ENCODE measurements at regions not wholly inside any gene's neighbourhood (a gene's known extent, or its start where the extent isn't known, plus 50 kb on each side); places are given as distances from the start of the nearest gene placed in this dataset.

DNA sequence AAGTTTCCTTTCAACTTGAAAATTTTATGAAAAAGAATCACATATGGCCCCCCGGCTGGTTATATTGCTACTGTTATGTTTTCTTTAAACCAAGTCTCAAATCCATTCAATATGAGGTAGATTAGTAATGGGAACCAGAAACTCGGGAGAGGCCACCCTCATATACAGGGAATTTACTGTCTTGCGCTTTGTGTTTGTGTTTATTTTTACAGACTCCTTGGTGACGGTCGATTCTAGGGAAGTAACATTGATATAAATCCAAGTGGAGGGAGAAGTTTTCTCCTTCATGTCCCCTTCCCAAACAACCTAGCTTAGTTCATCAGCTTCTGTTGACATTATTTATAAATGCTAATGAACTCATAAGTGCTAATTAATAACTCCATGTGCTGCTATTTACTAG, 163.5 kb upstream of the LMO4 start:
- DNase-seq (ENCODE audit: low spot score) = no peak

DNA sequence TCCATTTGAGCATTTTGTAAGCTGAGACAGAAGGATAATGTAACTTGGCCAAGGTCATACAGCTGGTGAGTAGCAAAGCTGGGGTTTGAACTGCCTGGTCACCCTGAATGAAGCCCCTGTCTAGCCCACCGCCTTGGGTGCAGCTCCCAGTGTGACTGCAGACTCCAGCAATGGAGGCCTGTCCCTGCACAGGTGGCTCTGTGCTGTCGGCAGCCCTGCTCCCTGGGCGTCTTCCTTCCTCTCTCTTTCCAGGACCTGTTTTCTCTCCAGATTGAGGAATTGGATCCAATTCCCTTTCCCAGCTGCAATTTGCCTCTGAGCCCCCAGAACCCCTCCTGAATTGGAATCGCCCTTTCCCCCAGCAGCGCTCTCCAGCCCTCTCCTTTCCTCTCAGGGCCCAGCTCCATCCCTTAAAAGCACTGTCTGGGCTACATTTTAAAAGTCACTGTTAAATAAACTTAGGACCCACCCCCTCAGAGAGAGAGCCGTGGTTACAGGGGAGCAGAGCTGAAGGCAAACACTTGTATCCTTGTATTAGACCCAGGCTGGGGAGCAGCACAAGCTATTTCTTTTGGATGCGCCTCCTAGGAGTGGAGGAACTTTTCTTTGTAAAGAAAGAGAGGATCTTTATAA, 161.4 kb upstream of the LMO4 start:
- no peak for DNase-seq (ENCODE audit: low spot score)

DNA sequence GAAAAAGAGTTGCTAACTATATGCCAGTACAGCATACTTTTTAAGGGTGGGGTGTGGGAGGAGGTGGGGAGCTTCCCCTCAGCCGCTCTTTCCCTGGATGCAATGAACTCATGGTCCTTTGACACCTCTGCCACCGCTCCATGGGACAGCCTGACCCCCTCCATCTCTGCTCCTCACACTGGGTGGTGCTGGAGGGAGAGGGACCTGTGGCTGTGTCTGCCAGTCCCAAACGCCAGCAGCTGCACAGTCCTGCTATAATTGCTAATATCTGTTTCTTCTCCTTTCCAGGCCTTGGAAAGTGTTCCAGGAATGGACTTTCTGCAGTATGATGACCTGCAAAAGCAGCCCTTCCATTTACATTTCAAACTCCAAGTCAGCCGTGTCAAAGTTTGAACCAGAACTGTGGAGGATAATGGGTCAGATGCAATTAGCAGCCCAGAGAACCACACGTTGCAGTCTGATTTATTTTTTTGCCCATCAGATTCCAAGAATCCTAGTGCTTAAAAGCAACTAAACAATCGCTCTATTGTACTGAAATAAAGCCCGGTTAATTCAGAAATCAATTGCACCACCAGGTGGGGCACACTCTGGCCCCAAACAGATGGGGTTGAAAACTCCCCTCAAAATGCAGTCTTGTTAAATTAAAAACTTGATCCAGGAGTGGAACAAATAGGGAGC, 160.7 kb upstream of the LMO4 start:
- DNase-seq (ENCODE audit: low spot score) = no peak

DNA sequence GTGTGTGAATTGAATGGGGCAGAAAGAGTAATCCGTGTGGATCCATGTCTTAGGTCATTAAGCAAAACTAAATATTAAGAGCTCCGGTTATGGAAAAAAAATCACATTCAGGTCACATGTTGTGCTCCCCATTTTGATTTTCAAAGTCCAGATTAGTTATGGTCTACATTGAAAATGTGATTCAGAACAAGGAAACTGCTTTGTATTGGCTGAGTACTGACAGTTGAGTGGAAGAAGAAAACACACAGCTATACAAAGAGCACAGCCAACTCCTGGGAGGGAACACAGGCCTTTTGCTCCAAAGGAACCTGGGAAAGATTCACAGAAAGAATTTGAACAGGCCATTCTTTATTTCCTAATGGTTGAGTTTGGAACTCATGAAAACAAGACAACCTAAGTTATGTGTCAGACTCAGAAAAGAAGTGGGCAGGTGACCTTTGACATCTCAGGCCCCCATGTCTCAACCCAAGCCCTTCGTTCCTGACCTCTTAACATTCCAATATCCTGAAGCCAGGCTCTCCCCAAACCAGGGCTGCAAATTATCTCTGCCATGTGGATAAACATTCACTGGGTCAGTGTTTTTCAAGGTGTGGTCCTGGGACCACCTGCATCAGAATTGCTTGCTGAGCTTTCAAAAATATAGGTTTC, 159.3 kb upstream of the LMO4 start:
- no peak for DNase-seq (ENCODE audit: low spot score)

DNA sequence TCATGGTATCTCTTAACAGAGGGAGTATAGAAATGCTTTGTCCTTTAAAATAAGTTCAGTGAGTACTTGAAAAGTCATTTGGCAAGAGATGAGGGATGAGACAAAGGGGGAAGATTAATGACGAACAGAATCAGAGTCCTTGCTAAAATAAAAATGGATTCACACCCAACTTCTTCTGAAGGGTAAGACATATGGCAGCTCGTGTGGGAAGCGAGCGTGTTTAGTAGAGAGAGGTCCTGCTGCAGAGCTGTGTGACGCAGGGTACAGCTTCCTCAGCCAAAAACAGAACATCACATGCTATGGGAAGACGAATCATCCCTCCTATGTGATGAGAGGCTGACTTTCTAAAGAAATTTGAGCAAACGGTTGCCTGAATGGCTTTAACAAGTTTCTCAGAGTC, 158.5 kb upstream of the LMO4 start:
- no peak for DNase-seq (ENCODE audit: low spot score)

DNA sequence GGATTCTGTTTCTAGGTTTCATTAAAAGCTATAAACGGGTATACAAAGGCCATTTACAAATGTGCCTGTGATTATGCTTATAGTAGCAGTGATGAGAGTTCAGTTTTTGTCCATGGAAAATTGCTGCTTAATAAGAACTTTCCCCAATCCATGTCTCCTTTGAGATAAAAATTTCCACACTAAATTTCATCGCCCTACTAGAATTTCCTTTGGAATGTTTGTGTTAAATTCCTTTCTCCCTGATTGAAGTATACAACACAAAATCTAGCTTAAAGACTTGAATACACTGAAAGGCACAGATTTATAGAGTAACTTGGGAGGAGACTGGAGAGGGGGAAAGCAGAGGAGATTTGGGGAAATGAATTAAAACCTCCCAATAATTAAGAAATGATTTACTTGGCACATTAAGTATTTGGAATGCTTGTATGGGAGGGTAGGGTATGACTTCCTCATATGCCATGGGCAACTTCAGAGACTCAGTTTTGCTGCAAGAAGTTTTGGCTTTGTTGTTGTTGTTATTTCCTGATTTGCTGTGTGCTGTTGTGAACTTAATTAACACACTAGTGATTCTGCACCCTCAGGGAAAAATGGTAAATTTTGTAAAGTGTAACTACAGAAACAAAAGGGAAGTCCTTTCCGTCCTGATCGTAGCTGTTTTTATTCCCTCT, 157.6 kb upstream of the LMO4 start:
- DNase-seq (ENCODE audit: low spot score) = no peak

DNA sequence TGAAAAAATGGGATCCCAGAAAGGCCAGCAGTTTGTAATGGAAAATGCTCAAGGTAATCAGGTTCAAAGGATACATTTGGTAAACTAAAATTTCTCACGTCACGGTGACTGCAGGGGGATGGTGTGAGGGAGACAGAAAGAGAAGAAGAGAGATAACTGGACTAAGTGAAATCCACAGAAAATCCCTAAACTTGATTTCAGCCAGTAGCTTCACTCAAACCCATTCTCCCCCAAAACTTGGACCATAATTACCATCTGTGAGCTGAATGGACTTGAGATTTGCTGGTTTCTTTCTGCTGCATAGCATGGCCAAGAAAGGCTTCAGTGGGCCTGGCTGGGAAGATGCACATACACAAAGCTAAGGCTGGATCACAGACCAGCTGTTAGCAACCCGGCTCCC, 155.4 kb upstream of the LMO4 start:
- DNase-seq (ENCODE audit: low spot score) = no peak

DNA sequence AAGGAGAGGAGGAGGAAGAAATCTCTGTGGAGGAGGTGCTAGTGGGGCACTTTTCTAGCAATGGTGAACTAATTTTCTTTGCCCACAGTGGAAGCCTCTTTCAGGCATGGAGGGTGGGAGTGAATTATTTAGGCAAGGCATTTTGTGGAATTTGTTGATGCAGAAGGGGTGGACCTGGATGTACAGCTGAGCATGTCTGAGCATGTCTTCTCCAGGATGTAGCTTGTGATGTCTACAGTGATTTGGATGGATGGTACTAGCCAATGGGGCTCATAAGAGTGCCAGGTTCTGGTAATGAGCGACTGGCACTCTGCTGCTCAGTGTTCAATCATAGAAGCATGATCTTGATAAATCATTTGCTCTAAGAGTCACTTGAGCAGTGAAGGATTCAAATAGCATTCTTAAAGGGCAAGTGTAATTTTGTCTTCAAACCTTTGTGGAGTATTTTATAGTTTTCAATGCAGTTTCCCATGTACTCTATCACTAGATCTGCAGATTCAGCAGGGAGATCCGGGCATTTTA, 153.9 kb upstream of the LMO4 start:
- no peak for DNase-seq (ENCODE audit: low spot score)

DNA sequence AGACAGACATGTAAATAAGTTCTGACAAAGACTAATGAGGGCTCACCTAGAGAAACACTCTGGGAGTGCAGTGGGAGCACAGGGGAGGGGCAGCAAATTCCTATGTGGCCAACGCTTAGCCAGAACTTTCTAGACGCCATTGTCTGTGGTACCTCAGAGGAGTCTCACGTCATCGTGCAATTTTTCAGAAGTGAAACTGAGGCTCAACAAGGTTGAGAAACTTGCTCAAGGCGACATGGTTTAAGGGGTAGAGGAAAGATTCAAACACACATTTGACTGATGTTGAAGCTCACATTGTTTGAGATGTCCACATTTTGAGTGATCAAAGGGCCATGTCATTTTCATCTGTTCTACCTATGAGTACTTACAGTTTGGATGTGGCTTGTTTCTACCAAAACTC, 152.6 kb upstream of the LMO4 start:
- no peak for DNase-seq (ENCODE audit: low spot score)

DNA sequence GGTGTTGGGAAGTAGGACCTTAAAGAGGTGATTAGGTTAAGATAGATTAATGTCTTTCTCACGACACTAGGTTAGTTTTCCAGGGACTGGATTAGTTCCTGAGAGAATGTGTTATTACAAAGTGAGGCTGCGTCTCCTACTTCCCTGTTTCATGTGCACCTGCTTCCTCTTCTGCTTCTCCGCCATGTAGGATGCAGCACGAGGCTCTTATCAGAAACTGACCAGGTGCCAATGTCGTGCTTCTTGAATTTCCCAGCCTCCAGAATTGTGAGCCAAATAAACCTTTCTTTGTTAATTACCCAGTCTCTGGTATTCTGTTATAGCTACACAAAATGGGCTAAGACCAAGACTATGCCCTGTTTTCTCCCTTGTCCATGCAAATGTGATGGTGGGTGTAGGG, 152.2 kb upstream of the LMO4 start:
- no peak for DNase-seq (ENCODE audit: low spot score)

DNA sequence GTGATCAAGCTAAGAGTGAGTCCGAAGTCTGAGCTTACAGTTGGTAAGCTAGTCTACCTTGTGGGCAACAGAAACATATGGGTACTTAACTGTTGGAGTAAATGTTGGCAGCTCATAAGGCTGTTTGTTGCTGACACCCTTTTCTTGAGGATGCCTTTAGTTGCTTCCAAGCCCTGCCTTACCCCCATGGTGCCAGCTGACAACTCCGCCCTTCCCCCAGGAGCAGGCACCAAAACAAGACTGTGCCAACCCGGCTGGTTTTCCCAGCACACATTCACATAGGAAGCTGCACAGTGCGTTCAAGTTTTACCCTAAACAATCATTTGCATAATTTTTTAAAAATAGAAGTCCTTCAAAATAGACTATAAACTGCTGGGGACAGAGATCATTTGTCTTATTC, 150.2 kb upstream of the LMO4 start:
- no peak for DNase-seq (ENCODE audit: low spot score)

DNA sequence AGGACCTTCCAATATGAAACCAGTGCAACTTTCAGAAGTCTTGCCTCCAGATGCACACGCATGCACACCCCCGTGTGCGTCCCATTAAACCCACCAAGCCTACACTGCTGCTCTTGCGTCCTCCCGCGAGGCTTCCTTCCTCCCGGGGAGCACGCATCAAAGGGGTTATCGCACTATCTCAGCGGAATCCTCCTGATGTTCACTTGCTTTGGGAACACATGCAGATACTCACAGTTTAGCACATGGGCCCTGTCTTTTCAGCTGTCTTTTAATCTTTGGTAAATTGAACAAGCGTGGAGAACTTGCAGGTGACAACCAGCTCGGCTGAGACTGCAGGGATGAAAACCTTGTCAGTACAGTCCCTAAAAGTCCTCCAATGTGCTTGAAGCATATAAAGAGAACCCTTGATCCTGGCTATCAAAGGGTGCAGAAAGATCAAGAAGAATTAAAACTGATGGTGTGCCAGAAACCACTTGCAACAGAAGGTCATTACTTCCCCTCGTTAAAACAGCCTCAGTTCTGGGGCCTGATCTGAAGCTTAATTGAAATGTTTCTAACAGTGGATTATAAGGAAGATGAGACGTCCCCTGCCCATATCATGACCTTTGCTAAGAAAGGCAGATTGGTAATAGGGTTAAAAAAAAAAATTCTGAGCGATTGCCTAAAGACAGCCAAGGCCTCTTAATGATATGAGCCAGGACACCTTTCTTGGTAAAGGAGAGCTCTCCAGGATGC, 149.4 kb upstream of the LMO4 start:
- no peak for DNase-seq (ENCODE audit: low spot score)

DNA sequence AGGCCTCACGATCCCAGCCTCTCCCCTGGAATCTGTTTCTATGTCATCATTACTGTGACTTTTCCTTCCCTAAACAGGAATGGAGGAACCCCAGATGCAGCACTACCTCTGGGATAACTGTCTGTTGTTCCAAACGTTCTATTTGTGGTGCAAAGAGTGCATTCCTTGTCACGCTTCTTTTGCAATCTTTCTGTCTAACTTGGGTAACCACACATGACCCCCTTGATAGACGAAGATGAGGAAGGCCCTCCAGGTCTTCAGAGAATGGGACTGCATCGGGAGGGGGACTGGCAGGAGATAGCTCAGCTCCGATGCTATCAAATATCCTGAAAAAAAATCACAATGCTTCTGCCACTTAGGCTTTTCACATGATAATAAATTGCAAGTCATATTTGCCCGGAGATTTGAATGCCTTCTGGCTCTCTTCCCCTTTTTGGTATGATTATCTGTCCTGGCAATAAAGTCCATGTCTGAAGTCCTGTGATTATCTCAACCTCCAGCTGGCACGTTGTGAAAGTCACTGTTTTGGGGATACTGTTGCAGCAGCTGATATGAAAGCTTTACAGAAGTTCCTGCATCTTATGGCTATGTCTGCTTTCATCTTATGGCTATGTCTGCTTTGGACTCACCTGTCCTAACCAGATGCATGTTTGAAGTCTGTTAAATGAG, 148.7 kb upstream of the LMO4 start:
- no peak for DNase-seq (ENCODE audit: low spot score)

DNA sequence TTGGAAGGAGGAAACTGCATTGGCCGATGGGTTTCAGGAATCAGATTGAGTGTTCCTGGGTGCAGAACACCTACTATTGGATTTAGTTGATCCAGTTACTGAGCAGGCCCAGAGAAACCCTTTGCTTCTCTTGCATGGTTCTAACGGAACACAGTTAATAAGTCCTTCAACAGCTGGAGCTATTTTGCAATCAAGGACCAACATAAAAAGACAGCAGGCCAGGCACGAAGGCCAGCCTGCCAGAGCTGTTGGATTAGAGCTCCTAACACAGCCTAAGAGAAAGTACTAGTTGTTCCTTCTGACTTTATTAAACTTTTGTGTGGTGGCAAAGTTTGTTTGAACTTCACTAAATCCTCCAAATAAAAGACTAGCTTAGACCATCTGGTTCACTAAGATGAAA, 148.0 kb upstream of the LMO4 start:
- DNase-seq (ENCODE audit: low spot score) = no peak

DNA sequence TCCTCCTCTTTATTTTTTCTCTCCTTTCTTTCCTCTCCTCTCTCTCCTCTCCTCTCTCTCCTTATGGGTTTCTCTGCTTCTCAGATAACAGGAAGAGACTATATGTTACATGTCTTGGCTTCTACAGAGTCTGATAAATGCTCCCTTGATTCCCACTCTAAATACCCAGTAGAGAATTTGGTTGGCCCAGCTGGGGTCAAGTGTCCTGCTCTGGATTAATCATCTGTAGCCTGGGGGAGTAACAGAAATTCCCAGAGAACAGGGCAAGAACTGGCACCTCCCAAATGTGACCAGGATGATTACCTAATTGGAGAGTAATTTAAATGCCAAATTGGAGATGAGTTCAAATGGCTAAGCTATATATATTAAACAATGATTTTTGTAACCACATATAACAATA, 146.1 kb upstream of the LMO4 start:
- DNase-seq (ENCODE audit: low spot score) = no peak

DNA sequence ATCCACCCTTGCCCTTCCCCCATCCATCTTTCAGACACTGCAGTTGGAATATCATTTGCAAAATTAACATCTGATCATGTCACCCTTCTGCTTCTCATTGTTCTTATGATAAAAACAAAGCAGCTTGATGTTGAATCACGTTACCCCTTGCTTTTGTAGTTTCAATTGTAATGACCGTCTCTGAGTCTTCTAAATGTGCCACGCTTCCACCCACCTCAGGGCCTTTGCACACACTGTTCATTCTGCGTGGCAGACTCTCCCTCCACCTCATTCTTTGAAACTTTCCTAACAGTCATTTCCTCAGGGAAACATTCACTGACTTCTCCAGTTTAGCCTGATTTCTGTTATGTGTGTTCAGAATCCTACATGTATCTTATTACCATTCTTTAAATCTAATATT, 143.6 kb upstream of the LMO4 start:
- no peak for DNase-seq (ENCODE audit: low spot score)

DNA sequence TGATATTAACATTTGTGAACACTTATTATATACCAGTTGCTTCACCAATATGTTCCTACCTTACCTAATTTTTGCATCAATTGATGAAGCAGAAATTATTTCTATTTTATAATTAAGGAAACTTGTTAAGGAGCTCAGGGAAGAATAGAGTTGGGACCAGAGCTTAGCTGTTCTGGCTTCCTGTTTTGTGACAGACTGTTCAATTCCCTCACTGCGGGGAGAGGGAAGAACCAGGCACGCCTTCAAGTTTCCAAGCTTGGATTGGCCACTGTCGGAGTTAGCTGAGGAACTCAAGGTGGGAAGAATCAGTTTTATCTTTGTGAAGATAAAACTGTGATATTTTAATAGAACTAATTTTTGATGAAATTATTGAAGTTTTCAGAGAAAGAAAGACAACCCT, 142.3 kb upstream of the LMO4 start:
- DNase-seq (ENCODE audit: low spot score) = no peak

DNA sequence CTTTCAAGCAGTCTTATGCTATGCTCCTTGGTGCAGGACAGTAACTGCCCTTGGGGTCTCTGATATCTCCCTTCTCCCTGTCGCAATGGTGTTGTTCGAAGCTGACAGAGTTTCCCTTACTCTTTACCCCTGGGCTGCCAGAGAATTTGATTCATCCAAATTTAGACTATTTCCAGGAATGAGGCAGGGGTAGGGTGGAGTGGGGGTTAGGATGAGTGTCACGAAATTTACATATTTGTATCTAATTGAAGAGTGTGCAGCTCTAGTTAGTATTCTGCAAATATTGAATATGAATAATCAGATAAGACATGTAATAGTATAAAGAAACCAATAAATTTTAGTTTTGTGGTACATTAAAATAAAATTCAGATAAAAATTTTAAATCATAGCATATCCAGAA, 140.0 kb upstream of the LMO4 start:
- DNase-seq (ENCODE audit: low spot score) = no peak

DNA sequence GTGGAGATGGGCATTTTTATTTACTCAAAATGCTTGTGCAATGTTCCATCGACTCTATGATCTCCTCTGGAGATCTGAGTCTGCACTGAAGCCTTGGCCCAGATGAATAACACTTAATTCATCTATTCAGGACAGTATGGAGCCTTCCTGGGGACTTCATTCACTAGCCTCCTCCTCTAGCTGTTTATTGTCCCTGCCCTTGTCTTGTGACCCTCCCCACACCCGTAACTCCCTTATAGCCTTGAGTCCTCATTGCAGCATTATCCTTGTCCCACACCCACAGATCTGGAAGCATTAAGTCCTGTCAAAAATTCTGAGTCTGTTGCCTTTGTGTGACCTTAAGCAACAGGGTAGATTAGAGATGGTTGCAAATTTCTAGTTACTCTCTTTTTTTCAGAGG, 138.3 kb upstream of the LMO4 start:
- no peak for DNase-seq (ENCODE audit: low spot score)

DNA sequence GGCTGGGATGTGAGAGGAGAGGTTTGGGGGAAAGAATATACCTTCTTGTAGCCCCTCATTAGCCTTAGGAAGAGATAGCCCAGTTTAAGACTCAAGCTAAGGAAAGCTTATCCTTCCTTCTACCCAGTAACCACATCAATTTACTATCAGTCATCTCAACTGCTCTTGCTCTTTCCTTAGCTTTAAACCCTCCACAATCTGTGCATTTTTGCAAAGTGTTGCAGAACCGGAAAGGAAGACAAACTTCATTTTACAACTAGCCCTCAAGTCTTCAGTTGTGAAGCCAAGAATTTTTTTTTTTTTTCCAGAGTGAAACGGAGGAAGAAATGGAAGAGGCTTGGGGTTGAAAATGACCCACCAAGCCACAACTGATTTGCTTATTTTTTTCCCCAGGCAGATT, 137.0 kb upstream of the LMO4 start:
- DNase-seq (ENCODE audit: low spot score) = no peak

DNA sequence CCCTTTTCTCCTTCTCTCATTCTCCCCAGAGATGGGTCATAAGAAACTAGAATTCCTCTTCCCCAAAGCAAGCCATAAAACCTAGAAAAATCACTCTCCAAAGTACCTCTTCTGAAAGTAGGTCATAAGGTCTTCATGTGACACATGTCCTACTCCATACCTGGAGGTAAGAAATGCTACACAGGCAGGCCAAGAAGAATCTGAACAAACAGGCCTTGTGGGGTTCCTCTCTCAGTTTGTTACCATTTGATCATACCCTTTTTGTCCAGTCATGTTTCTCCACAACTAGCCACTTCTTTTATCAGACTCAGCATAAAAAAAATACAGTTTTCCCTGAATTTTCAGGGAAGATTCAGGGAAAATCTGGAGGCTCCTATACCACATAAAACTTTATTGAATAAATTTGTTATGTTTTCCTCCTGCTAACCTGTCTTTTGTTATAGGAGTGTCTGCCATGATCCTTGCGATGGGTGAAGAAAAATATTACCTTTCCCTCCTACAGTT, 134.4 kb upstream of the LMO4 start:
- no peak for DNase-seq (ENCODE audit: low spot score)

DNA sequence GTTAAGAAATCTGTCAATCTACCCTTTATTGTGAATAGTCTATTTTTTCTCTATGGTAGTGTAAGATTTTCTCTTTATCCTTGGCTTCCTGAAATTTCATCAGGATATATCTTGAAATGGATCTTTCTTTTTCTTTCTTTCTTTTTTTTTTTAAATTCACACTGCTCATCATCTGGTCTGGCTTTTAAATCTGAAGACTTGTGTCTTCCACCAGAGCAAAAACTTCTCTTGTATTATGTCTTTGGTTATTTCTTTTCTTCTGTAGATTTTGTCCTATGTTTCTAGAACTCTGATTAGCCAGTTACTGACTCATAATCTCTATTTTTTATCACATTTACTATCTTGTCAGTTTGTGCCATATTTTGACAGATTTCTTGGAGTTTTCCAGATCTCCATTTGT, 133.8 kb upstream of the LMO4 start:
- DNase-seq (ENCODE audit: low spot score) = no peak
